H1 (cell line): ENCODE measurements at regions not wholly inside any gene's neighbourhood (a gene's known extent, or its start where the extent isn't known, plus 50 kb on each side); places are given as distances from the start of the nearest gene placed in this dataset.

Experiments
- CTCF ChIA-PET: fragments of 300-600 bp; sonication (Branson Sonifier 250); formaldehyde crosslinking; loops from one replicate; lab custom pipeline; 2021; ENCODE audit not compliant: partially characterized antibody; lab: Charles Lee
- POLR2A ChIA-PET: fragments of 300-600 bp; sonication (Branson Sonifier 250); formaldehyde crosslinking; loops from one replicate; lab custom pipeline; 2021; ENCODE audit warnings: inconsistent platforms; ENCODE audit not compliant: partially characterized antibody; lab: Charles Lee
- DNase-seq, 2 experiments: peaks; one replicate each; pipeline versions ENCODE4 v3.0.0 to v3.0.0-alpha.2; 2010 to 2022; ENCODE audit warnings: low spot score in 2 of 2, low read depth in 1 of 2, mixed read lengths in 1 of 2
- FAIRE-seq: peaks from 2 replicates; lab custom pipeline; 2011; peaks lifted over from hg19 to GRCh38; lab: Jason Lieb, UNC
- H2AFZ ChIP-seq: 2 replicates; pipeline ENCODE4 v1.8.1; 2012; ENCODE audit warnings: low read length, inconsistent platforms
- H2AK5ac ChIP-seq: 2 replicates; pipeline ENCODE4 v1.6.1; 2013; ENCODE audit warnings: low read depth, low read length
- H2BK120ac ChIP-seq: replicated peaks from 2 replicates; pipeline ENCODE3; 2013; ENCODE audit warnings: low read depth, low read length, inconsistent platforms
- H2BK12ac ChIP-seq: 2 replicates; pipeline ENCODE4 v1.6.1; 2013; ENCODE audit warnings: low read depth, low read length
- H2BK15ac ChIP-seq: 2 replicates; pipeline ENCODE4 v1.6.1; 2013; ENCODE audit warnings: low read length
- H2BK20ac ChIP-seq: 2 replicates; pipeline ENCODE4 v1.6.1; 2013; ENCODE audit warnings: low read length
- H2BK5ac ChIP-seq: 2 replicates; pipeline ENCODE4 v1.6.1; 2013; ENCODE audit warnings: low read depth, low read length
- H3K14ac ChIP-seq: 2 replicates; pipeline ENCODE4 v1.6.1; 2013; ENCODE audit warnings: inconsistent platforms; ENCODE audit not compliant: insufficient read length
- H3K18ac ChIP-seq: 2 replicates; pipeline ENCODE4 v1.6.1; 2013; ENCODE audit warnings: low read length; ENCODE audit errors: extremely low read depth
- H3K23ac ChIP-seq: 2 replicates; pipeline ENCODE4 v1.6.1; 2013; ENCODE audit warnings: inconsistent platforms; ENCODE audit not compliant: insufficient read length
- H3K23me2 ChIP-seq: 2 replicates; pipeline ENCODE4 v1.6.1; 2013; ENCODE audit warnings: low read depth, low read length
- H3K27ac ChIP-seq: 2 replicates; pipeline ENCODE4 v1.6.1; 2011; ENCODE audit warnings: low read depth, low read length, inconsistent platforms
- H3K27me3 ChIP-seq, 4 experiments: replicated peaks in 1 of 4; 1 replicate in 1 of 4; 2 replicates in 3 of 4; pipeline versions ENCODE4 v1.6.1 to v1.8.1; 2011 to 2013; ENCODE audit warnings: low read length in 3 of 4, mild to moderate bottlenecking in 3 of 4, inconsistent platforms in 2 of 4, mixed read lengths in 2 of 4, moderate library complexity in 1 of 4; ENCODE audit not compliant: control insufficient read depth in 3 of 4, insufficient read depth in 3 of 4; ENCODE audit errors: extremely low read depth in 1 of 4
- H3K36me3 ChIP-seq, 4 experiments: 2 replicates each; pipeline versions ENCODE4 v1.6.1 to v1.8.1; 2011 to 2013; ENCODE audit warnings: mild to moderate bottlenecking in 4 of 4, low read length in 3 of 4, moderate library complexity in 2 of 4, control low read depth in 1 of 4, inconsistent platforms in 1 of 4; ENCODE audit not compliant: insufficient read depth in 4 of 4, control insufficient read depth in 2 of 4
- H3K4ac ChIP-seq: replicated peaks from 2 replicates; pipeline ENCODE3; 2013; ENCODE audit warnings: low read length, low read depth, mixed read lengths, inconsistent platforms; ENCODE audit not compliant: insufficient read length
- H3K4me1 ChIP-seq, 4 experiments: replicated peaks in 1 of 4; 1 replicate in 1 of 4; 2 replicates in 3 of 4; pipeline versions ENCODE4 v1.6.1 to v1.8.1; 2011 to 2013; ENCODE audit warnings: low read length in 3 of 4, inconsistent platforms in 2 of 4, mixed read lengths in 1 of 4; ENCODE audit not compliant: insufficient read depth in 4 of 4, control insufficient read depth in 3 of 4
- H3K4me2 ChIP-seq, 2 experiments: 2 replicates each; pipeline versions ENCODE4 v1.6.1 to v1.8.1; 2011 to 2013; ENCODE audit warnings: low read depth in 2 of 2, low read length in 2 of 2, control low read depth in 1 of 2, inconsistent platforms in 1 of 2, mild to moderate bottlenecking in 1 of 2; ENCODE audit not compliant: insufficient read depth in 1 of 2
- H3K4me3 ChIP-seq, 4 experiments: fragments of 200-600, 300-600 bp in 1 of 4; sonication (generic), shearing (Covaris generic), sonication (Bioruptor Twin) in 1 of 4; 2 replicates each; pipeline versions ENCODE4 v1.5.1 to v1.8.1; 2011 to 2016; ENCODE audit warnings: low read length in 4 of 4, low read depth in 3 of 4, control low read depth in 2 of 4, inconsistent platforms in 2 of 4, mild to moderate bottlenecking in 2 of 4, mixed read lengths in 1 of 4, moderate library complexity in 1 of 4; ENCODE audit not compliant: insufficient read depth in 2 of 4; ENCODE audit errors: extremely low read depth in 1 of 4
- H3K56ac ChIP-seq: replicated peaks from 2 replicates; pipeline ENCODE3; 2013; ENCODE audit warnings: low read depth, mild to moderate bottlenecking, mixed read lengths, low read length, inconsistent platforms; ENCODE audit not compliant: insufficient read length
- H3K79me1 ChIP-seq: 2 replicates; pipeline ENCODE4 v1.6.1; 2013; ENCODE audit warnings: low read depth, low read length, control low read depth
- H3K79me2 ChIP-seq, 2 experiments: 2 replicates each; pipeline versions ENCODE4 v1.6.1 to v1.8.1; 2012 to 2013; ENCODE audit warnings: low read length in 2 of 2, mild to moderate bottlenecking in 2 of 2, inconsistent platforms in 1 of 2; ENCODE audit not compliant: insufficient read depth in 2 of 2, control insufficient read depth in 1 of 2
- H3K9ac ChIP-seq, 4 experiments: replicated peaks in 1 of 4; 1 replicate in 1 of 4; 2 replicates in 3 of 4; pipeline versions ENCODE4 v1.6.1 to v1.8.1; 2011 to 2013; ENCODE audit warnings: low read depth in 3 of 4, low read length in 3 of 4, control low read depth in 2 of 4, mild to moderate bottlenecking in 2 of 4, moderate library complexity in 2 of 4, inconsistent platforms in 1 of 4; ENCODE audit errors: extremely low read depth in 1 of 4
- H3K9me3 ChIP-seq, 2 experiments: 2 replicates each; pipeline versions ENCODE4 v1.6.1 to v1.8.1; 2012 to 2013; ENCODE audit warnings: mild to moderate bottlenecking in 2 of 2, moderate library complexity in 2 of 2, control low read depth in 1 of 2, inconsistent platforms in 1 of 2, low read depth in 1 of 2, low read length in 1 of 2, mixed read lengths in 1 of 2; ENCODE audit not compliant: insufficient read depth in 2 of 2
- H4K20me1 ChIP-seq, 2 experiments: replicated peaks in 1 of 2; 2 replicates each; pipeline versions ENCODE3 to v1.8.1; 2011 to 2013; ENCODE audit warnings: inconsistent platforms in 2 of 2, low read length in 2 of 2, mild to moderate bottlenecking in 1 of 2; ENCODE audit not compliant: insufficient read depth in 2 of 2, control insufficient read depth in 1 of 2
- H4K5ac ChIP-seq: 2 replicates; pipeline ENCODE4 v1.6.1; 2013; ENCODE audit warnings: low read length, low read depth, mixed read lengths, inconsistent platforms; ENCODE audit not compliant: insufficient read length
- H4K8ac ChIP-seq: 2 replicates; pipeline ENCODE4 v1.8.0; 2013; ENCODE audit warnings: mild to moderate bottlenecking, moderate library complexity, low read length, inconsistent platforms; ENCODE audit not compliant: insufficient read depth; ENCODE audit errors: extremely low read depth
- H4K91ac ChIP-seq: replicated peaks from 2 replicates; pipeline ENCODE3; 2013; ENCODE audit warnings: low read length, mixed read lengths, inconsistent platforms; ENCODE audit not compliant: insufficient read length
- CHD2 ChIP-seq: IDR thresholded peaks from 2 replicates; pipeline ENCODE4 v1.6.1; 2012; ENCODE audit warnings: low read length, improper control_type of control experiment
- E2F6 ChIP-seq: IDR thresholded peaks from 2 replicates; pipeline ENCODE4 v1.6.1; 2012; ENCODE audit warnings: inconsistent platforms
- GTF2F1 ChIP-seq: IDR thresholded peaks from 2 replicates; pipeline ENCODE4 v1.6.1; 2012; ENCODE audit warnings: low read depth, low read length, improper control_type of control experiment, borderline replicate concordance
- HDAC2 ChIP-seq, 2 experiments: fragments of 300-600 bp in 1 of 2; sonication (generic) in 1 of 2; IDR thresholded peaks; 2 replicates each; pipeline ENCODE4 v1.6.1; 2011 to 2012; ENCODE audit warnings: low read depth in 2 of 2, low read length in 2 of 2, mild to moderate bottlenecking in 2 of 2, moderate library complexity in 2 of 2, borderline replicate concordance in 1 of 2, inconsistent platforms in 1 of 2
- KDM4A ChIP-seq: IDR thresholded peaks from one replicate; pipeline ENCODE4 v1.7.1; 2012; ENCODE audit warnings: low read depth, mild to moderate bottlenecking, moderate library complexity, low read length, inconsistent platforms; ENCODE audit not compliant: severe bottlenecking
- KDM5A ChIP-seq: fragments of 200-600 bp; IDR thresholded peaks from 2 replicates; pipeline ENCODE4 v1.7.1; 2012; ENCODE audit warnings: mild to moderate bottlenecking, low read length, inconsistent platforms, mixed read lengths
- MAFK ChIP-seq: IDR thresholded peaks from 2 replicates; pipeline ENCODE4 v1.6.1; 2012; ENCODE audit warnings: low read depth, mild to moderate bottlenecking, improper control_type of control experiment, low read length
- POU5F1 ChIP-seq: IDR thresholded peaks from 2 replicates; pipeline ENCODE4 v1.6.1; 2011; ENCODE audit warnings: low read depth, mild to moderate bottlenecking, low read length, moderate library complexity
- RBBP5 ChIP-seq: IDR thresholded peaks from 2 replicates; pipeline ENCODE4 v1.7.1; 2012; ENCODE audit warnings: low read depth, mild to moderate bottlenecking, inconsistent platforms, low read length, moderate library complexity, borderline replicate concordance
- SAP30 ChIP-seq: fragments of 300-600 bp; sonication (generic); IDR thresholded peaks from 2 replicates; pipeline ENCODE4 v1.7.1; 2012; ENCODE audit warnings: low read length, moderate library complexity, mild to moderate bottlenecking, inconsistent platforms; ENCODE audit not compliant: insufficient read depth, insufficient replicate concordance
- SIN3A ChIP-seq, 2 experiments: IDR thresholded peaks in 1 of 2; conservative IDR thresholded peaks in 1 of 2; 2 replicates each; pipeline ENCODE4 v1.6.1; 2011 to 2012; ENCODE audit warnings: low read length in 2 of 2, improper control_type of control experiment in 1 of 2, low read depth in 1 of 2, mild to moderate bottlenecking in 1 of 2
- SP1 ChIP-seq: IDR thresholded peaks from 2 replicates; pipeline ENCODE4 v1.6.1; 2011; ENCODE audit warnings: low read depth, low read length
- TEAD4 ChIP-seq: IDR thresholded peaks from 2 replicates; pipeline ENCODE4 v1.6.1; 2012; ENCODE audit warnings: low read depth, low read length, inconsistent platforms, mixed read lengths
- WGBS, 2 experiments: shearing (Covaris generic) in 1 of 2; methylation state at CpG; one replicate each; pipeline versions ENCODE4 v1.1.6 to v1.1.7; 2013 to 2015; ENCODE audit warnings: low lambda C conversion rate in 2 of 2, mixed read lengths in 2 of 2, inconsistent platforms in 1 of 2, low coverage in 1 of 2, missing lambda C conversion rate in 1 of 2; ENCODE audit not compliant: insufficient replicate concordance in 2 of 2, insufficient coverage in 1 of 2, insufficient read length in 1 of 2; ENCODE audit errors: extremely low coverage in 1 of 2, missing lambda C conversion rate in 1 of 2; 5-methylcytosine and 5-hydroxymethylcytosine counted together

GRCh38 chr7:79877874-79878465 is 256.7 kb upstream of the GNAI1 start:
- Histone ChIP-seq H2BK15ac (no peak overlapping the region), H3K56ac (no peak overlapping the region), H2AK5ac (no peak overlapping the region), H3K9me3 (no peaks in the 10 kb centered on the region), H3K23ac (no peak overlapping the region), H3K14ac (no peak overlapping the region), H3K4ac (no peak overlapping the region), H4K5ac (no peak overlapping the region), H2BK5ac (no peak overlapping the region), H3K79me1 (no peaks in the 10 kb centered on the region), H3K36me3 (no peaks in the 10 kb centered on the region), H2BK12ac (no peak overlapping the region), H3K4me3 (no peak overlapping the region), H2BK20ac (no peak overlapping the region), H3K27ac (no peak overlapping the region), H3K9ac (no peak overlapping the region), H3K23me2 (no peaks in the 10 kb centered on the region), H3K79me2 (no peaks in the 10 kb centered on the region), H2BK120ac (no peak overlapping the region), H3K4me2 (no peak overlapping the region), H4K20me1 (no peaks in the 10 kb centered on the region), H4K91ac (no peak overlapping the region), H3K27me3 (no peaks in the 10 kb centered on the region), H3K4me1 (no peaks in the 10 kb centered on the region), H3K18ac (no peak overlapping the region), H4K8ac (no peak overlapping the region), H2AFZ (no peak overlapping the region)
- POLR2A ChIA-PET, result no interaction called here
- WGBS, 2 experiments, result 91% methylated on average over 3 of the region's 3 CpGs; no CpG with 5 or more reads in 1 of the 2 experiments
- CTCF ChIA-PET, result no interaction called here
- DNase-seq, result no peak
- no peak for FAIRE-seq
- TF ChIP-seq KDM5A (no peak), GTF2F1 (no peak), E2F6 (no peak), RBBP5 (no peak), HDAC2 (IDR thresholded peaks at IDR 0.05; ENCODE audit: borderline replicate concordance in 1 of 2, low read depth in 2 of 2, low read length in 2 of 2) (no peak), SIN3A (conservative IDR thresholded peaks at IDR 0.05 in 1 of 2, IDR thresholded peaks at IDR 0.05 in 1 of 2; ENCODE audit: low read depth in 1 of 2, low read length in 2 of 2) (no peak), KDM4A (no peak), MAFK (no peak), TEAD4 (no peak), SAP30 (no peak), SP1 (no peak), CHD2 (no peak), POU5F1 (no peak)
